ENCODE measurements at regions not wholly inside any gene's neighbourhood (a gene's known extent, or its start where the extent isn't known, plus 50 kb on each side); places are given as distances from the start of the nearest gene placed in this dataset.

DNA sequence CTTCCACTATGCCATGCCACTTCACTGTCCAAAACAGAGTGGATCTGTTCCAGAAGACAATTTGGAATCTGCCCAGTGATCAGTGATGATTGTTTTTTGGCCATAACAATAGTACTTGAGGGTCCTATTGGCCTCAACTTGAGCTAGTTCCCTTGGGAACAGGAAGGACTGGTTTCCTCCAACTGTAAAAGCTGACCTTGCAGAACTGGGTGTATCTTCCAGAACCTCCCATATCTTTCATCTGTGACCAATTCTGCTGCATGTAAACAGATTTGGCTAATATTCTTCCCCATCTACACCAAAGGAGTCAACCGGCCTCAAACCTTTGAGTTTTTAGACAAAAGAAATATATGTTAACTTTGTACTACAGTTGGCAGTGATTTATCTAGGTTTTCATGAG lies 165.1 kb upstream of the TRPC5 start:
- H3K18ac ChIP-seq (ENCODE audit: low read depth, low read length), result no peak overlapping the region
- H3K27ac ChIP-seq (ENCODE audit: insufficient read depth, low read length), result no peak overlapping the region
- POLR2A ChIA-PET (ENCODE audit: unreplicated experiment), result no interaction called here
- no peak overlapping the region for H2BK5ac ChIP-seq (ENCODE audit: low read depth, low read length, poor library complexity, severe bottlenecking)
- no peak overlapping the region for H2AK5ac ChIP-seq (ENCODE audit: low read depth, low read length)
- no peak for TF ChIP-seq NFE2L2 (IDR thresholded peaks at IDR 0.05; ENCODE audit: low read depth, low read length)
- peak; percentile 70 for TF ChIP-seq MAFK (IDR thresholded peaks at IDR 0.05; ENCODE audit: low read depth, low read length)
- no TSS peak for BruUV-seq (replicated peaks)
- H2AFZ ChIP-seq (replicated peaks; ENCODE audit: low read length, poor library complexity), result no peak overlapping the region
- dilution Hi-C loops (cut with HindIII; ENCODE audit: low sequenced_read_pairs, unreplicated experiment), result no loop called here
- H3K4me3 ChIP-seq (ENCODE audit: insufficient read depth, low read depth, low read length), result no peak overlapping the region
- ATAC-seq (ENCODE audit: low read depth) (no peak), DNase-seq (no peak)
- no peak overlapping the region for H3K14ac ChIP-seq (replicated peaks; ENCODE audit: low read depth, low read length)
- H3K56ac ChIP-seq (ENCODE audit: extremely low read depth, insufficient read depth, low read length), result no peak overlapping the region
- no peaks in the 10 kb centered on the region for H3K79me1 ChIP-seq (ENCODE audit: low read depth in 1 of 2, low read length in 2 of 2)
- CTCF ChIA-PET, result no interaction called here
- no peak overlapping the region for H2BK15ac ChIP-seq (ENCODE audit: low read depth, low read length)
- H3K27me3 ChIP-seq (ENCODE audit: control insufficient read depth, insufficient read depth, low read length), result peaks cover 2% of the 10 kb centered on the region; the same call in 1 of the 2 replicates
- in situ Hi-C loops (cut with MboI; ENCODE audit: low sequenced_read_pairs), result no loop called here
- H2AK9ac ChIP-seq (replicated peaks; ENCODE audit: low read depth, low read length, poor library complexity), result no peak overlapping the region
- WGBS, 2 experiments (ENCODE audit: extremely low coverage in 2 of 2, insufficient read length in 1 of 2), result no CpG with 5 or more reads among the region's 1 CpG
- intact Hi-C loops (cut with micrococcal nuclease), result no loop called here
- H4K91ac ChIP-seq (ENCODE audit: insufficient read depth, low read depth, low read length), result no peak overlapping the region
- no peak overlapping the region for H3K4ac ChIP-seq (ENCODE audit: low read depth, low read length)
- no peak overlapping the region for H4K8ac ChIP-seq (ENCODE audit: low read depth in 2 of 2, low read length in 2 of 2)
- H4K5ac ChIP-seq (ENCODE audit: low read depth, low read length), result no peak overlapping the region
- H3K9ac ChIP-seq (ENCODE audit: low read depth, low read length), result no peak overlapping the region
- no peak overlapping the region for H3K23ac ChIP-seq (ENCODE audit: low read depth, low read length)
- H3K4me2 ChIP-seq (ENCODE audit: low read depth, low read length), result no peak overlapping the region
- no peaks in the 10 kb centered on the region for H3K36me3 ChIP-seq (ENCODE audit: control insufficient read depth, insufficient read depth, low read length)
- H2BK120ac ChIP-seq (ENCODE audit: low read depth, low read length), result no peak overlapping the region
- no peaks in the 10 kb centered on the region for H3K9me3 ChIP-seq (ENCODE audit: control insufficient read depth, insufficient read depth, low read length)
- no peaks in the 10 kb centered on the region for H3K9me1 ChIP-seq (ENCODE audit: insufficient read depth, low read length)
- no peak overlapping the region for H2BK20ac ChIP-seq (ENCODE audit: low read depth, low read length)
- H3K4me1 ChIP-seq (ENCODE audit: control insufficient read depth, insufficient read depth, low read length), result no peaks in the 10 kb centered on the region
- H4K20me1 ChIP-seq (ENCODE audit: insufficient read depth, low read length), result no peaks in the 10 kb centered on the region
